ENCODE measurements at regions not wholly inside any gene's neighbourhood (a gene's known extent, or its start where the extent isn't known, plus 50 kb on each side); places are given as distances from the start of the nearest gene placed in this dataset.
"Not testable (repeated sequence)": the region's sequence is repeated elsewhere in the genome, so short reads cannot be mapped to it uniquely, and the experiment has no call there.

GRCh38 chr12:131576734-131577133 lies 134.2 kb upstream of the SFSWAP start:
- not testable (repeated sequence) for H3K36me3 Mint-ChIP-seq; H3K9me3 Mint-ChIP-seq (ENCODE audit: low read depth); H3K4me3 Mint-ChIP-seq; H3K27me3 Mint-ChIP-seq; H3K27ac Mint-ChIP-seq; H3K4me1 Mint-ChIP-seq (ENCODE audit: low read depth)

GRCh38 chr12:131577766-131578165 lies 133.1 kb upstream of the SFSWAP start:
- Mint-ChIP-seq H3K4me3 (no peak overlapping the region), H3K27me3 (peaks cover 4% of the 10 kb centered on the region), H3K9me3 (ENCODE audit: low read depth) (no peaks in the 10 kb centered on the region), H3K4me1 (ENCODE audit: low read depth) (no peaks in the 10 kb centered on the region), H3K27ac (no peak overlapping the region), H3K36me3 (no peaks in the 10 kb centered on the region)

- Mint-ChIP-seq H3K27me3 (peaks cover 8% of the 10 kb centered on the region), H3K4me3 (no peak overlapping the region), H3K27ac (no peak overlapping the region), H3K4me1 (ENCODE audit: low read depth) (no peaks in the 10 kb centered on the region), H3K9me3 (ENCODE audit: low read depth) (no peaks in the 10 kb centered on the region), H3K36me3 (no peaks in the 10 kb centered on the region)
Observed at GRCh38 chr12:131578828-131579470, 131.9 kb upstream of the SFSWAP start.

GRCh38 chr12:131583090-131583712 lies 127.7 kb upstream of the SFSWAP start:
- Mint-ChIP-seq H3K4me3 (no peak overlapping the region), H3K36me3 (no peaks in the 10 kb centered on the region), H3K27me3 (peaks cover 9% of the 10 kb centered on the region), H3K4me1 (ENCODE audit: low read depth) (no peaks in the 10 kb centered on the region), H3K27ac (no peak overlapping the region), H3K9me3 (ENCODE audit: low read depth) (no peaks in the 10 kb centered on the region)

GRCh38 chr12:131586269-131586668 lies 124.6 kb upstream of the SFSWAP start:
- no peak overlapping the region for H3K4me3 Mint-ChIP-seq
- H3K27ac Mint-ChIP-seq: no peak overlapping the region
- peaks cover 5% of the 10 kb centered on the region for H3K27me3 Mint-ChIP-seq
- H3K4me1 Mint-ChIP-seq (ENCODE audit: low read depth): no peaks in the 10 kb centered on the region
- H3K36me3 Mint-ChIP-seq: no peaks in the 10 kb centered on the region
- H3K9me3 Mint-ChIP-seq (ENCODE audit: low read depth): no peaks in the 10 kb centered on the region

- Mint-ChIP-seq H3K4me1 (ENCODE audit: low read depth) (no peaks in the 10 kb centered on the region), H3K27ac (no peak overlapping the region), H3K27me3 (peaks cover 5% of the 10 kb centered on the region), H3K4me3 (no peak overlapping the region), H3K36me3 (no peaks in the 10 kb centered on the region), H3K9me3 (ENCODE audit: low read depth) (no peaks in the 10 kb centered on the region)
Observed at GRCh38 chr12:131586761-131587160, 124.1 kb upstream of the SFSWAP start.

- Mint-ChIP-seq H3K36me3 (no peaks in the 10 kb centered on the region), H3K27ac (no peak overlapping the region), H3K4me3 (no peak overlapping the region), H3K4me1 (ENCODE audit: low read depth) (no peaks in the 10 kb centered on the region), H3K27me3 (peaks cover 5% of the 10 kb centered on the region), H3K9me3 (ENCODE audit: low read depth) (no peaks in the 10 kb centered on the region)
Observed at GRCh38 chr12:131587565-131587964, 123.3 kb upstream of the SFSWAP start.

GRCh38 chr12:131589221-131589897 lies 121.5 kb upstream of the SFSWAP start:
- H3K4me3 Mint-ChIP-seq: no peak overlapping the region
- H3K4me1 Mint-ChIP-seq (ENCODE audit: low read depth): peaks cover 7% of the 10 kb centered on the region
- H3K27me3 Mint-ChIP-seq: no peaks in the 10 kb centered on the region
- H3K36me3 Mint-ChIP-seq: no peaks in the 10 kb centered on the region
- H3K9me3 Mint-ChIP-seq (ENCODE audit: low read depth): no peaks in the 10 kb centered on the region
- no peak overlapping the region for H3K27ac Mint-ChIP-seq

GRCh38 chr12:131589966-131590365 lies 120.9 kb upstream of the SFSWAP start:
- H3K27me3 Mint-ChIP-seq: no peaks in the 10 kb centered on the region
- no peaks in the 10 kb centered on the region for H3K9me3 Mint-ChIP-seq (ENCODE audit: low read depth)
- H3K27ac Mint-ChIP-seq: no peak overlapping the region
- no peak overlapping the region for H3K4me3 Mint-ChIP-seq
- H3K4me1 Mint-ChIP-seq (ENCODE audit: low read depth): peaks cover 7% of the 10 kb centered on the region
- no peaks in the 10 kb centered on the region for H3K36me3 Mint-ChIP-seq

- Mint-ChIP-seq H3K4me3 (no peak overlapping the region), H3K4me1 (ENCODE audit: low read depth) (peaks cover 7% of the 10 kb centered on the region), H3K27me3 (no peaks in the 10 kb centered on the region), H3K36me3 (no peaks in the 10 kb centered on the region), H3K27ac (no peak overlapping the region), H3K9me3 (ENCODE audit: low read depth) (no peaks in the 10 kb centered on the region)
Observed at GRCh38 chr12:131591136-131591535, 119.8 kb upstream of the SFSWAP start.

- Mint-ChIP-seq H3K36me3 (no peaks in the 10 kb centered on the region), H3K27ac (no peak overlapping the region), H3K9me3 (ENCODE audit: low read depth) (no peaks in the 10 kb centered on the region), H3K27me3 (no peaks in the 10 kb centered on the region), H3K4me1 (ENCODE audit: low read depth) (peaks cover 7% of the 10 kb centered on the region), H3K4me3 (no peak overlapping the region)
Observed at GRCh38 chr12:131591714-131592709, 118.9 kb upstream of the SFSWAP start.

GRCh38 chr12:131592972-131593371 lies 117.9 kb upstream of the SFSWAP start:
- Mint-ChIP-seq H3K27me3 (no peaks in the 10 kb centered on the region), H3K9me3 (ENCODE audit: low read depth) (no peaks in the 10 kb centered on the region), H3K4me3 (no peak overlapping the region), H3K27ac (no peak overlapping the region), H3K4me1 (ENCODE audit: low read depth) (peaks cover 7% of the 10 kb centered on the region), H3K36me3 (no peaks in the 10 kb centered on the region)

- Mint-ChIP-seq H3K27me3 (no peaks in the 10 kb centered on the region), H3K27ac (no peak overlapping the region), H3K4me1 (ENCODE audit: low read depth) (peaks cover 7% of the 10 kb centered on the region), H3K4me3 (no peak overlapping the region), H3K36me3 (no peaks in the 10 kb centered on the region), H3K9me3 (ENCODE audit: low read depth) (no peaks in the 10 kb centered on the region)
Observed at GRCh38 chr12:131593406-131593805, 117.5 kb upstream of the SFSWAP start.

- no peak overlapping the region for H3K27ac Mint-ChIP-seq
- H3K4me3 Mint-ChIP-seq: no peak overlapping the region
- no peaks in the 10 kb centered on the region for H3K27me3 Mint-ChIP-seq
- peaks cover 7% of the 10 kb centered on the region for H3K4me1 Mint-ChIP-seq (ENCODE audit: low read depth)
- H3K36me3 Mint-ChIP-seq: no peaks in the 10 kb centered on the region
- no peaks in the 10 kb centered on the region for H3K9me3 Mint-ChIP-seq (ENCODE audit: low read depth)
Observed at GRCh38 chr12:131596115-131596514, 114.8 kb upstream of the SFSWAP start.

GRCh38 chr12:131597333-131597732 lies 113.6 kb upstream of the SFSWAP start:
- no peaks in the 10 kb centered on the region for H3K27me3 Mint-ChIP-seq
- H3K36me3 Mint-ChIP-seq: no peaks in the 10 kb centered on the region
- no peaks in the 10 kb centered on the region for H3K9me3 Mint-ChIP-seq (ENCODE audit: low read depth)
- no peak overlapping the region for H3K27ac Mint-ChIP-seq
- H3K4me1 Mint-ChIP-seq (ENCODE audit: low read depth): peaks cover 7% of the 10 kb centered on the region
- H3K4me3 Mint-ChIP-seq: no peak overlapping the region

Measured in activated naive CD8-positive, alpha-beta T cell (primary cell).